Amniotic stem cell (primary cell): ENCODE measurements at regions not wholly inside any gene's neighbourhood (a gene's known extent, or its start where the extent isn't known, plus 50 kb on each side); places are given as distances from the start of the nearest gene placed in this dataset.
"Not testable (repeated sequence)": the region's sequence is repeated elsewhere in the genome, so short reads cannot be mapped to it uniquely, and the experiment has no call there.

Experiments
- DNase-seq: peaks from one replicate; lab custom pipeline; 2025; lab: John Stamatoyannopoulos, UW

- no peak for DNase-seq
Observed at GRCh38 chr2:34547900-34548299, 948.8 kb upstream of the FAM98A start.

GRCh38 chr2:34547340-34547739, 948.2 kb upstream of the FAM98A start:
- DNase-seq = no peak

GRCh38 chr2:34545486-34546136, 946.5 kb upstream of the FAM98A start:
- no peak for DNase-seq

GRCh38 chr2:34534761-34535160, 935.7 kb upstream of the FAM98A start:
- no peak for DNase-seq

GRCh38 chr2:34534341-34534740, 935.2 kb upstream of the FAM98A start:
- DNase-seq = no peak

- no peak for DNase-seq
Observed at GRCh38 chr2:34533585-34534183, 934.6 kb upstream of the FAM98A start.

- DNase-seq = no peak
Observed at GRCh38 chr2:34529965-34530364, 930.9 kb upstream of the FAM98A start.

GRCh38 chr2:34523958-34524514, 924.9 kb upstream of the FAM98A start:
- DNase-seq = no peak

GRCh38 chr2:34519659-34520058, 920.6 kb upstream of the FAM98A start:
- DNase-seq = no peak

GRCh38 chr2:34498561-34498960, 899.5 kb upstream of the FAM98A start:
- DNase-seq = no peak

GRCh38 chr2:34494192-34494591, 895.1 kb upstream of the FAM98A start:
- not testable (repeated sequence) for DNase-seq

GRCh38 chr2:34492561-34493455, 893.7 kb upstream of the FAM98A start:
- no peak for DNase-seq

GRCh38 chr2:34486965-34487364, 887.9 kb upstream of the FAM98A start:
- DNase-seq = no peak

GRCh38 chr2:34481542-34481941, 882.4 kb upstream of the FAM98A start:
- DNase-seq = no peak

GRCh38 chr2:34480366-34480765, 881.3 kb upstream of the FAM98A start:
- no peak for DNase-seq

- DNase-seq = no peak
Observed at GRCh38 chr2:34475156-34475555, 876.1 kb upstream of the FAM98A start.

- no peak for DNase-seq
Observed at GRCh38 chr2:34474646-34475045, 875.5 kb upstream of the FAM98A start.

GRCh38 chr2:34447097-34447496, 848.0 kb upstream of the FAM98A start:
- DNase-seq = no peak

- no peak for DNase-seq
Observed at GRCh38 chr2:34423301-34423700, 824.2 kb upstream of the FAM98A start.

- DNase-seq = no peak
Observed at GRCh38 chr2:34419856-34420255, 820.8 kb upstream of the FAM98A start.

GRCh38 chr2:34416856-34417255, 817.8 kb upstream of the FAM98A start:
- no peak for DNase-seq

- no peak for DNase-seq
Observed at GRCh38 chr2:34414856-34415255, 815.8 kb upstream of the FAM98A start.

GRCh38 chr2:34408100-34408499, 809.0 kb upstream of the FAM98A start:
- DNase-seq = no peak
